Upper lobe of left lung (tissue), 6 donors: ENCODE measurements at regions not wholly inside any gene's neighbourhood (a gene's known extent, or its start where the extent isn't known, plus 50 kb on each side); places are given as distances from the start of the nearest gene placed in this dataset.

Source experiments
- ATAC-seq, 2 donors: fragments of 200-7000 bp; cut with Tn5 transposase; one replicate each; pipeline ENCODE4 v1.9.1; 2022; ENCODE audit warnings: mild to moderate bottlenecking in 2 of 2, moderate library complexity in 2 of 2; ENCODE audit not compliant: low FRiP score in 2 of 2
- DNase-seq, 2 donors: peaks; one replicate each; pipeline ENCODE4 v3.0.0-alpha.2; 2019 to 2020
- H3K27ac ChIP-seq, 4 donors: fragments of 200-600 bp; sonication (generic); one replicate each; pipeline ENCODE4 v1.5.1; 2016 to 2019
- H3K27me3 ChIP-seq, 4 donors: fragments of 200-600 bp; sonication (generic); one replicate each; pipeline ENCODE4 v1.5.1; 2017 to 2019
- H3K36me3 ChIP-seq, 4 donors: fragments of 200-600 bp; sonication (generic); one replicate each; pipeline ENCODE4 v1.5.1; 2016 to 2019
- H3K4me1 ChIP-seq, 4 donors: fragments of 200-600 bp; sonication (generic); one replicate each; pipeline ENCODE4 v1.5.1; 2018 to 2019
- H3K4me3 ChIP-seq, 4 donors: fragments of 200-600 bp; sonication (generic); one replicate each; pipeline ENCODE4 v1.5.1; 2017 to 2019; ENCODE audit warnings: mild to moderate bottlenecking in 2 of 4, moderate library complexity in 1 of 4
- H3K9me3 ChIP-seq, 4 donors: fragments of 200-600 bp; sonication (generic); one replicate each; pipeline ENCODE4 v1.5.1; 2018 to 2019
- CTCF ChIP-seq, 6 experiments: fragments of 450-650 bp in 4 of 6; fragments of 200-600 bp in 2 of 6; sonication (generic) in 2 of 6; IDR thresholded peaks; one replicate each; pipeline ENCODE4 v1.5.1; 2016 to 2019; ENCODE audit warnings: antibody characterized with exemption in 6 of 6
- EP300 ChIP-seq, 4 donors: sonication (generic); formaldehyde crosslinking; IDR thresholded peaks; one replicate each; pipeline ENCODE4 v1.5.1; 2017; ENCODE audit warnings: antibody characterized with exemption in 4 of 4, control low read depth in 2 of 4
- POLR2A ChIP-seq, 4 donors: fragments of 450-650 bp; IDR thresholded peaks; one replicate each; pipeline ENCODE4 v1.5.1; 2016 to 2017; ENCODE audit warnings: antibody characterized with exemption in 4 of 4, mild to moderate bottlenecking in 2 of 4
- POLR2AphosphoS5 ChIP-seq, 2 donors: sonication (generic); formaldehyde crosslinking; IDR thresholded peaks; one replicate each; pipeline ENCODE4 v1.5.1; 2017; ENCODE audit warnings: antibody characterized with exemption in 2 of 2
- WGBS, 2 donors: methylation state at CpG; one replicate each; pipeline ENCODE4 v1.1.5; 2017 to 2018; 5-methylcytosine and 5-hydroxymethylcytosine counted together
- donor health status: DM: no; HTN: no; CAD: no; lungs with moderate emphysema.
- donor health status: DM: no; HTN: yes; CAD: no; lungs with severe emphysema.

GRCh38 chr10:65323802-65324201, 1602.0 kb upstream of the LRRTM3 start:
- Histone ChIP-seq H3K4me3 (no peak overlapping the region), H3K4me1 (no peaks in the 10 kb centered on the region), H3K9me3 (no peaks in the 10 kb centered on the region), H3K27ac (no peak overlapping the region), H3K36me3 (no peaks in the 10 kb centered on the region), H3K27me3 (no peaks in the 10 kb centered on the region)
- TF ChIP-seq POLR2AphosphoS5 (IDR thresholded peaks at IDR 0.05) (no peak), EP300 (IDR thresholded peaks at IDR 0.05) (no peak), CTCF (IDR thresholded peaks at IDR 0.05) (no peak), POLR2A (IDR thresholded peaks at IDR 0.05) (no peak)
- 90 to 92% methylated on average over 6 of the region's 6 CpGs for WGBS, 2 donors
- ATAC-seq (no peak), DNase-seq (no peak)

- DNase-seq (no peak), ATAC-seq (no peak)
- no peaks in the 10 kb centered on the region for H3K27me3 ChIP-seq
- no peak for TF ChIP-seq EP300 (IDR thresholded peaks at IDR 0.05)
- no peaks in the 10 kb centered on the region for H3K4me1 ChIP-seq
- 64 to 70% methylated on average over 2 of the region's 2 CpGs for WGBS, 2 donors
- no peaks in the 10 kb centered on the region for H3K36me3 ChIP-seq
- H3K4me3 ChIP-seq: no peak overlapping the region
- H3K9me3 ChIP-seq: no peaks in the 10 kb centered on the region
- H3K27ac ChIP-seq: no peak overlapping the region
These were observed 1599.9 kb upstream of the LRRTM3 start for GRCh38 chr10:65325913-65326312.

GRCh38 chr10:65328486-65328885, 1597.3 kb upstream of the LRRTM3 start:
- ATAC-seq (no peak), DNase-seq (no peak)
- H3K27me3 ChIP-seq: no peaks in the 10 kb centered on the region
- H3K27ac ChIP-seq: no peak overlapping the region
- no peaks in the 10 kb centered on the region for H3K9me3 ChIP-seq
- no peaks in the 10 kb centered on the region for H3K36me3 ChIP-seq
- no peak for TF ChIP-seq POLR2A (IDR thresholded peaks at IDR 0.05)
- TF ChIP-seq EP300 (IDR thresholded peaks at IDR 0.05): no peak
- no peak for TF ChIP-seq POLR2AphosphoS5 (IDR thresholded peaks at IDR 0.05)
- no peak for TF ChIP-seq CTCF (IDR thresholded peaks at IDR 0.05)
- no peaks in the 10 kb centered on the region for H3K4me1 ChIP-seq
- H3K4me3 ChIP-seq: no peak overlapping the region

- no peaks in the 10 kb centered on the region for H3K36me3 ChIP-seq
- H3K9me3 ChIP-seq: no peaks in the 10 kb centered on the region
- ATAC-seq (no peak), DNase-seq (no peak)
- 77 to 84% methylated on average over 2 of the region's 2 CpGs for WGBS, 2 donors
- no peaks in the 10 kb centered on the region for H3K27me3 ChIP-seq
- H3K4me1 ChIP-seq: no peaks in the 10 kb centered on the region
- H3K4me3 ChIP-seq: no peak overlapping the region
- no peak overlapping the region for H3K27ac ChIP-seq
- TF ChIP-seq POLR2A (IDR thresholded peaks at IDR 0.05) (no peak), EP300 (IDR thresholded peaks at IDR 0.05) (no peak), CTCF (IDR thresholded peaks at IDR 0.05) (no peak), POLR2AphosphoS5 (IDR thresholded peaks at IDR 0.05) (no peak)
These were observed 1590.5 kb upstream of the LRRTM3 start for GRCh38 chr10:65335311-65335710.

GRCh38 chr10:65340340-65340739, 1585.5 kb upstream of the LRRTM3 start:
- no peak overlapping the region for H3K27ac ChIP-seq
- H3K9me3 ChIP-seq: no peaks in the 10 kb centered on the region
- H3K36me3 ChIP-seq: no peaks in the 10 kb centered on the region
- no peak overlapping the region for H3K4me3 ChIP-seq
- no peaks in the 10 kb centered on the region for H3K4me1 ChIP-seq
- 93 to 97% methylated on average over 1 of the region's 1 CpG for WGBS, 2 donors
- no peak for ATAC-seq
- H3K27me3 ChIP-seq: no peaks in the 10 kb centered on the region
- DNase-seq: no peak
- TF ChIP-seq CTCF (IDR thresholded peaks at IDR 0.05): no peak
- TF ChIP-seq POLR2AphosphoS5 (IDR thresholded peaks at IDR 0.05): no peak
- TF ChIP-seq POLR2A (IDR thresholded peaks at IDR 0.05): no peak
- no peak for TF ChIP-seq EP300 (IDR thresholded peaks at IDR 0.05)
